HG03575 (cell line): ENCODE measurements at regions not wholly inside any gene's neighbourhood (a gene's known extent, or its start where the extent isn't known, plus 50 kb on each side); places are given as distances from the start of the nearest gene placed in this dataset.

Source experiments
- ATAC-seq: cut with Tn5 transposase; IDR thresholded peaks from one replicate; pipeline ENCODE4 v1.9.1; 2021; ENCODE audit not compliant: unreplicated experiment, insufficient number of reproducible peaks, low FRiP score; ENCODE audit errors: extremely low read depth

DNA sequence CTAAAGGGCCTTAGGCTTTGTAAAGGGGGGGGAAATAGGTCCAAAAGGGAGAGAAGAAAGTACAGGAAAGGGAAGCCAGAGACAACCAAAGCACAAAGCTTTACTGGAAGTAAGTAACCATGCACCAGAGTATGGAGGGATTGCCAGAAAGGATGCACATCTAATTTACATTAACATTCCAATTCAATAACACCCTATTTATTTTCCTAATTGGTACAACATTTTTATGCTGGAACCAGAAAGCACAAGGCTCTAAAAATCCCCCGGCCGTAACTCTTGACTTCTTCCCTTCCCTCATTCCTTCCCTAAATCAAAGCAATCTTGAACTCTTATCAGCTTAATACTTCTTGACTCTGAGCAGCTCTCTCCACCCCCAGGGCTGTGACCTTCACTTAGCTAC, 400.0 kb upstream of the CELF2 start:
- ATAC-seq = no peak

DNA sequence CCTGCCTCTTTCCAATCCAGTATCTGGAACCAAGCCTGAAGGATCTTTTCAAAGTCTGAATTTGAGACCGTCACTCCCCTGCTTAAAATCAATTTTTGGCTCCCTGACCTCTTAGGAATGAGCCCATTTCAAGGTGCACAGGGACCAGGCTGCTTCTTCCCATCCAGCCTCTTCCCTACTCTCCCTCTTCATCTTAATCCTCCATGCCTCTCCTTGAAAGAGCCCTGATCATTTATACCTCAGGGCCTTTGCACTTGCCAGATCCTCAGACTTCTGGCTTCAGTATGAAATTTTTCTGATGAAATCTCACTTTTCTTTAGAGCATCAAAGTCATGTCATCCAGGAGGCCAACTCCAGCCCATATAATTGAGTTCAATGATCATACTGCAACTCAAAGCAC, 399.5 kb upstream of the CELF2 start:
- ATAC-seq = no peak

DNA sequence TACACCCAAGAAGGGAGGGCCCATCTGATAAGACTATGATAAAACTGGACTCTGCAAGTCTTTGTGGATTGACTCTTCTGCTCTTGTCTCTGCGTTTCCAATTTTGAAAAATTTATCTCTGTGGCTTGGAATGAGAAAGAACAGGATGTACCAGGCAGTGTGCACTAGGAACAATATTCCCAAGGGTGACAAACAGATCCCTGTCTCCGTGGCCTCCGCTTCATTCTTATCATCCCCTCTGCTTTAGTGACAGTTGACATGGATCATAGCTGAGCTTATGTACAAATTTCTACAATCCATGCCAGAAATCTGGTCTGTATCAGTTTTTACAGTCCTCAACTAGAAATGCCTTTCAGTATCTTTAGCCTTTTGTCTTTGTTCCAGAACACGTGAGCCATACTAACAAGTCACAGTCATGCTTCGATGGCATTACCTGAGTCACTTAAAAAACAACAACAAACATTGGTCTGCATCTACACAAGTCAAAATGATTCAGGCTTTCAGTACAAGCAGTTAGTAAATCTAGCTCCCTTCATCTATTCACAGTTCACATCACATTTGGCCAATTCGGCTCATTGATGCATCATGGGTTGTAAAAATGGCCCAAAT, 393.6 kb upstream of the CELF2 start:
- no peak for ATAC-seq

DNA sequence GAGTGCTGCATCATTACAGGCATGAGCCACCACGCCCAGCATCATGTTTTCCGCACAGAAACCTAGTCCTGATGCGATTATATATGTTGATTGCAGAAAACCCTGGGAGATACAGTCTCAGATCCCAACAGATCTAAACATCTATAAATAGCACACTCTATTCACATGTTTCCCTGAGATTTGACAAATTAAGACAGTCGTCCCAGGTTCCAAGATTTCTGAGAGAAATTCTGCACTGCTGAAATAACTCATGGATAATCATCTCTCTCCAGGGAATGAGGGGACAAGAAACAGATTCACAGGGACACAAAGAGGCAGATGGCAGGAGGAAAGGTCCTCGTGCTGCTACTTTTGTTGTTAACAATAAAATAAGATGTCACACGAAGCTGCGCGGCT, 393.1 kb upstream of the CELF2 start:
- ATAC-seq = no peak

DNA sequence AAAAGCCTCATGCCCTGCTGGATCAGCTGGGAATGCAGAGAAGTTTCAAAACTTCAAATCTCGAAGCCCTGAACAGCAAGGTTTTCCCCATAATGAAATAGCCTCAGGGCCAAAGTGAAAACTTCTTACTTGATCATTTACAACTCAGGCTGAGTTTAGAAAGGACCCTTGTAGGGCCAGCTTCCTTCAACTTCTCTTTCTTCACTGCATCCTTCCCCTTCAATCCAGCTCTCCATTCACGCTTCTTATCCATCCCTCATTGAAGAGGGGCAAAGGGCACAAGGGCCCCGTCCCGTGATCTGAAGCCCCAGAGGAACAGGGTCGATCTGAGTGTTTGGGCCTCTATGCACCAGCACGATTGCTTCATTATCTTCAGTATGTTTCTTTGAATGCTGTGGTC, 392.2 kb upstream of the CELF2 start:
- ATAC-seq = no peak

DNA sequence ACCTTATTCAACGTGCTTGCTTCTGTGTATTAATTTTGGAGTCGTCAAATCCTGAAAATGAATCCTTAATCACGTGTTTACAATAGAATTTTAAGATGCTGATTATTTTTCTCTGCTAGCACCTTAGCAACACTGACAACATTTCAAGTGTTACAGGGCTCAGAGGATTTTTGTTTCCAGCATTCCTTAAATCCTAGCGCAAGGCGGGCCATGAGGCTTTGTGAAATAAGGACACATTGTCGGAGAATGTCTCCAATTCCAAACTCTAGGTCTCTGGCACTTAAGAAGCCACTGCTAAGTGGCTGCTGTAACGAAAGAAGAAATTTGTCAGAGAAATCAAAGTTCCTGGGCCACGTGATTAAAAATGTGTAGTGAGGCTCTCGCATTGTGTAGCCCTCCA, 390.9 kb upstream of the CELF2 start:
- ATAC-seq = no peak

DNA sequence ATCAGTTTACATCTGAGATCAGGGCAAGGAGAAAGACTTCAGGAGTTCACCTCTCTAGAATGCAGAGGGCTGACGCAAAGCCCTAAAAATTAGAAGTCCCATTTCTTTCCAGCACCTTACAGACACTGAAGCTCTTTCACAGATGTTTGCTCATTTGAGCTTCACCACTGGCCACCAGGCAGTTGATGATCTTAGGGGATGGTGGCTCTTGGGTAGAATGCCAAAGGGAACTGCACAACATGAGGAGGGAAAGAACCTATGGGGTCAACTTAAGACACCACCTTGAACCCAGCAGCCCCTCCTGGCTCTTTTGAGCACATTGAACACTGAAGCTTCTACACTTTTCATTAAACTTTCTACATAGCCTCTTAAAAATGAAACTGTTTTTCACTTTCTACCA, 390.3 kb upstream of the CELF2 start:
- no peak for ATAC-seq

DNA sequence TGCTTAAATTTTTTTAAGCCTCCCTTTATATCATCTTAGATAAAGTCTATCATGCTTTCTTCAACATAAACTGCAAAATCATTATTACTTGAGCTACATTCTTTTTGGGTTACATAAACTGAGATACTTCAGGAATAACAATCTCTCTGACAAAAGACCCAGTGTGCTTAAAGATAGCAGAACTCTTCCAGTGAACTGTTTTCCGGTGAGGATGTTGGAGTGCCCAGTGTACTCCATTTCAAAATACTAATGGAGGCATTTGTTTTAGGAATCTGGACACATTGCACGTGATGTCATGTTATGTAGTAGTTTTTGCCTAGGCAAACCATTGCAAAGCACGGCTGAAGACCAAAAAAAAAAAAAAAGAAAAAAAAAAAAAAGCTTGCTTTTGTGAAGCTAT, 388.2 kb upstream of the CELF2 start:
- no peak for ATAC-seq

DNA sequence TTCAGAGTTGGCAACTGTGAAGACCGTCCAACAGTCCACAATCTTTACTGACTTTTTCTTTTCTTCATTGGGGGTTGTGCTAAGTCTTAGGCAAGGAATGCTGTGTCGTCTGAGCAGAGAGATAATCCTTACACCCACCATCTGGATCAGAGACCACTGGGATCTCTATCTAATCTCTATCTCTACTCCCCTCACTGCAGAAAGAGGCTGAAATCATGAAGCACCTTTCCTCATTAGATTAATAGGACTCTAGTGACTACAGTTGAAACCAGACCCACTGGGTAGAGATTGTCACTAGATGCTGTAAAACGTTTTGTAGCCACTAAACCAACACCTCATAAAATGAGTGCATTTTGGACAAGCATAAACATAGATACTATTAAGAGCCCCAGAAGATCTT, 387.4 kb upstream of the CELF2 start:
- ATAC-seq = no peak

DNA sequence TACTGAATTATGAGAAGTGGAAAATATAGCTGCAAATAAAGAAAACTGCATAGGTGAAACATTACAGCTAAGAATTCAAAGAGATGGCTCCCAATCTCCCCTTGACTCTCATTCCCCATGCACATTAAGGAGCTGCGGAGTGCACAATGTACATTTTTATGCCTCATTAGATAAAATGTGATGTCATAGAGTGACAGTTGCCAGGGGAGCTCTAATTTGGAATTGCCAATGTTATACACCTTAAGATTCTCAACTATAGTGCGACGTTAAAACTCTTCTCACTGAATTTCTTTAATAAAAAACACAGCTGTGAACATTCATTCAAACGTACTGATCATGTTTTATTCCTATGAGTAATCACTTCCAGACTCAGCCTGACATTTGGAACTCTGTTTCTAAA, 386.9 kb upstream of the CELF2 start:
- ATAC-seq = no peak

DNA sequence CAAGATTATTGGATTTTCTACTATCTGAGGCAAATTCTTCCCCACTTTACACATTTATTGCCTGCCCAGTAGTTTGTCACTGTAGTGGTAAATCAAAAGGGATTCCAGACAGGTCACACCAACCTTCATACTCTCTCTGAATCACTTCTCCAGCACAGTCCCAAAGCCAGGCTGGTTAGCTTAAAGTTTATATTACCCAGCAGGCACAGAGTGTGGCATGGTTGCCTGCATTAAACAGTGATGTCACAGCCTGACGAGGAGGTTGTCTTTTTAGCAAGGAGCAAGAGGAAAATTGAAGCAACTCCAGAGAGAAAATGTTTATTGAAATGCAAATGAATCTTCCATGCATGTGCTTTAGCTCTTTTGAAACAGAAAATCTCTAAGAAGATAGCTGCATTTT, 375.5 kb upstream of the CELF2 start:
- ATAC-seq = no peak

DNA sequence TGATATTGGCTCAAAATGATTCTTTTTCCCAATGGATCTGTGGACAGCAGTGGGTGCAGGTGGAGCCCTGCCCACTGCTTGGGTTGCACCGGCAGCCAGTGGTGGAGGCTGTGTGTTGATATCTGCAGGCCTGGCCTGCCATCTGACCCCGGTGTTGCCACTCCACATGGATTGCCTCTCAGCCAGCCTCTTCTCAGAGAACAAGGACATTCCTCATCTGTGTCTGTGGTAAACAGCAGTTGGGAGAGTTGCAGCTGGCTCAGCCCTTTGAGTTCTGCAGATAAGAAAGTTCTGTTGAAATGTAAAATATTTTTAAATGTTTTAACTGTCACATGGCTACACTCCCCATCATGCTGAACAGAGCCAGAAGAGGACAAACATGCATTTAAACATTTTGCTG, 374.9 kb upstream of the CELF2 start:
- no peak for ATAC-seq

DNA sequence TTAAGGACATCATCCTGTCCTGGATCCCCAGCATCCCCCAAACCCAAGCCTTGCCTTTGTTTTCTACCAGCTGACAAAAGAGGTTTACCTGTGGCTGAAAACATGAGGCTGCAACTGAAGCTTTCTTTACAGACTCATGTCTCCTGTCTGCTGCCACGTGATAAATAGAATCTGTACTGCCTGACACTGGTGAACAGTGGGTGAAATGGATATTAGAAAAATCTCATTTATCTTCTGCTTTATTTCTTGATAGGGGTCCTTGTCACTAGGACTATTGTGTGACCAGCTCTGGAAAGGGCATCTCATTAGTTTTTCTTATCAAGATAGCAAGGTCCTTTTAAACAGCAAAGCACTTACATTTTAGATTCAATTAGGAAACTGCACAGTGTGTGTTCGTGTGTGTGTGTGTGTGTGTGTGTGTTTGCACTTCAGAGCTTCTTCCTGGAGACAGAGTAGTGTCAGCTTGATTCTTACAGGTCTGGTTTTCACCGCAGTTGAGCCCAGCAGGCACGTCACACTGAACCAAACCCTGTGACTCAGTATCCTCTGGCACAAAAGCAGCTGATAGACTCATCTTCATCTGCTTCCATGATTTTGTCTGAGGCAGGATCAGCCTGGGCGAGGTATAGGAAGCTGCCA, 373.5 kb upstream of the CELF2 start:
- ATAC-seq = no peak

DNA sequence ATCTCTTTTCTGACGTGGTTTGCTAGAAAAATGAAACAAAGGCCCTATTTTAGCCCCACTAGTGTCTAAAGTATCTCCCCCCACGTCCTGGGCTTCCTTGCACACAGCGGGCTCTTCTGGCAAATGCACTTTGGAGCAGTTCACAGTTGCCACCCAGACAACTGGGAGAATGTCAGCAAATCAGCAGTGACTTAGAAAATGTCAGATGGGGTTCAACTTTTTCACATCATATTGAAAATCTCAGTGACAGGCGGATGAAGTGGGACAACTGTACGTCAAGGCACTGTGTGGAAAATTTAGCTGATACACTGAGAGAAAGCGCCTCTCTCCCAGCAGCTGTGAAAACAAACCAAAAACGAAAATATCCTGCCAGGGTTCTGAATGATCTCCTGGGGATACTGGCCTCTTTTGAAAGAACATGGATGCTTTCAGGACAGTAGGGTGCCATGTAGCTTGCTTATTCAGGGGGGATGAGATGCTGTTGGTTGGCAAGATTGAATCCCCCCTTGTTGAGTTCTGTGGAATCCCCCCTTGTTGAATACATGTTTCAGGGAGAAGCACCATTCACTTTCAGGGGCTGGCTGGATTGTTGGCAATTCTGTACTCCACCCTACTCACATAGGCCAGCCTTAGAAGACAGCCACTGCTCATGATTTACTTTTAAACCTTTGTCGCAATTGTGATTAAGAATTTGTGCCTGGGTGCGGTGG, 372.8 kb upstream of the CELF2 start:
- no peak for ATAC-seq

DNA sequence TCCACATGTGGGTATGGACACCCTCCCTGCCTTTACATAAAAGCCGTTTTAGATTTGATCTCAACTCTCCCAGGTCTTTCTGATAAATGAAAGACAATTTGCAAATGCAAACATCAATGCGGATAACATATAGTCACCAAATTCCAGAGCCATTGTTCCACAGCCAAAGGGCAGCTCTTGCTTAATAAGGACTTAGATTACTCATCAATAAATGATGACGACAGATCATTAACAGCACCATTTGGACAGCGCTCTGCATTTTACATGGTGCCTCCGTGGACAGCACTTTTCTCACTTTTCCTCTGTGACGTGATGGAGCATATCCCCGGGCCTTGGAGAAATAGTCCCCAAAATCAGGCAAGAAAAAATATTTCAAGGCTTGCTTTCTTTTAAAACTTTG, 370.3 kb upstream of the CELF2 start:
- ATAC-seq = no peak

DNA sequence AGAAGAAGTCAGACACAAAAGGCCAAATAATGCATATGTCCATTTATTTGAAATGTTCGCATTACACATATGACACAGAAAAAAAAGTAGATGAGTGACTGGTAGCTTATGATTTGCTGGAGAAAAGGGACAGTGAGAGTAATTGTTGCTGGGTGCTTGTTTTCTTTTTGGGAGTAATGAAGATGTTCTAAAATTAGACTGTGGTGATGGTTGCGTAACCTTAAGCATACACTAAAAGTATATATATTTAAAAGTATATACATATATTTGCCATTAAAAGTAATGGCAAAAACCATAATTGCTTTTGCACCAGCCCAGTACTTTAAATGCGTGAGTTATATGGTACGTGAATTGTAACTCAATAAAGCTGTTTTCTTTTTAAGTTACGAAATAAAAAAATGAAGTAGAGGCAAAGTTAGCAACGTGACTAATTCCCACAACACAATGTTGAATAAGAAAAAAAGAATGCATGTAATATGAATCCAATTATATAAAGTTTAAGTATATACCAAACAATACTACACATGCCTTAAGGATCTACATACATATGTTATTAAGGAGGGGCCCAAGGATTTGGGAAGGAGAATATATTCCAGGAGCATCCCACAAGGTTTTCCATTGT, 360.4 kb upstream of the CELF2 start:
- no peak for ATAC-seq

DNA sequence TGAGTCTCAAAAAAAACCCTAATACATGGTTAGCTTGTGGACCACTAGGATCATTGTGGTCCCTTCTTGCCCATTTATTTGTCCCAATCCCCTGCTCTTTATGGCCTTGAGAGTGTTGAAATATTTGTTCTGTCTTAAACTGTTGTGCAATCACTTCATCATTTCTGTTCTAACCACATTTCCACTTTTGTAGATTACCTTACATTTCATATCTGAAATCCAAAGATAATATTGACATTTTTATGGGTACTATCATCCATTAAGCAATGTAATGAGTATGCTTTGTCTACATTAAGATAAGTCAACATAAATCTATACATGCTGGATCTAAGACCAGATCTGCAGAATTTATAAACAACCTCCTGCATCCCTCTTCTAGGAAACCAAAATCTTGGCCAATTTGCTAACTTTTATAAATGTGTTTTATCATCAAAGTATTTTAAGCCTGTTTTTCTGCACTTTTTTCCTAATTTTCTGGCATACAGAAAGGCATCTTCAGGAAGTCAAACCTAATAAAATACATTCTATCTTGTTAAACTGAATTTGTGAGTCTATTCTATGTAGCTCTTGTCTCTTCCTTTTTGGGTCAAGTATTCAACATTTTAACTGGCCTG, 359.4 kb upstream of the CELF2 start:
- no peak for ATAC-seq

DNA sequence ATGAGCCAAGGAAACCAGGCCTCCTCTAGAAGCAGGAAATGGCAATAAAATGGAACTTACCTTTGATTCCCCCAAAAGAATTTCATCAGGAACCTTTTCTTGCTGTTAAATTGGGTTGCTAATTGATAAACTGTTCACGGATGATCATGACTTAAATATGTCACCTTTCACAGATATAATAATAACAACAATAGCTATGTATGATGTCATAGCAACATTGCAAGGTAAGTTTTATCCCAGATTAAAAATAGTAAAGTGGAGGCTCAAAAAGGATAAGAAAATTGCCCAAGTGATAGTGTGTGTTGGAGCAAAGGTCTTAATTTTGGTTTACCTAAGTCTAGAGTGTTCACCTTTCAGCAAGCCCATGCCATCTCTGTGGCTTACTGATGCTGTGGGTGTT, 357.6 kb upstream of the CELF2 start:
- no peak for ATAC-seq

DNA sequence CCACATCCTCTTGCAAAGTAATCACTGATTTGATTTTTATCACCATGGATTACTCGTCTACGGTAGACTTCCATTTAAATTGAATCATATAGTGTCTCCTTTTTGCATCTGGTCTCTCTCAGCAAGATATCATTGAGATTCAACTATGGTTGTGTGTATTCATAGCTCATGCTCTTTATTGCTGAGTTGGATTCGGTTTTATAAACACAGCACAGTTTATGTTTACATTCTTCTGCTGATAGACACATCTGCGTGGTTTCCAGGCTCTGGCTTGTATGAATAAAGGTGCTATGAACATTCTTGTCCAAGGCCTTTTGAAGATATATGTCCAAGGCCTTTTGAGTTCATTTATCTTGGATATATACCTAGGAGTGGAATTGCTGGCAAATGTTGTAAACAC, 356.5 kb upstream of the CELF2 start:
- ATAC-seq = no peak
